PC-9 (cell line): ENCODE measurements at regions not wholly inside any gene's neighbourhood (a gene's known extent, or its start where the extent isn't known, plus 50 kb on each side); places are given as distances from the start of the nearest gene placed in this dataset.
A peak's percentile ranks its signal among the peaks of the same experiment; 100 is the strongest.

Source experiments
- BruUV-seq: library from RNA; stranded (reverse); fragments of 400-500 nt; replicated peaks from 2 replicates; lab custom pipeline; 2021; lab: Mats Ljungman, UMichigan
- CTCF ChIA-PET: fragments of 300-600 bp; sonication (Branson Sonifier 250); formaldehyde crosslinking; loops from one replicate; lab custom pipeline; 2022; ENCODE audit warnings: antibody characterized with exemption; lab: Charles Lee
- POLR2A ChIA-PET: fragments of 300-600 bp; sonication (Branson Sonifier 250); formaldehyde crosslinking; loops from one replicate; lab custom pipeline; 2022; ENCODE audit warnings: antibody characterized with exemption; ENCODE audit not compliant: unreplicated experiment; lab: Charles Lee
- DNase-seq, 2 experiments: peaks; one replicate each; pipeline versions ENCODE4 v3.0.0 to v3.0.0-alpha.2; 2015 to 2022; ENCODE audit warnings: mixed read lengths in 1 of 2
- H2AFZ ChIP-seq: fragments of 200-600 bp; sonication (generic); 2 replicates; pipeline ENCODE4 v1.8.1; 2017; ENCODE audit warnings: antibody characterized with exemption
- H3F3A ChIP-seq: fragments of 200-600 bp; sonication (generic); 2 replicates; pipeline ENCODE4 v1.8.1; 2017; ENCODE audit warnings: antibody characterized with exemption, mild to moderate bottlenecking, low read depth; ENCODE audit not compliant: insufficient read depth
- H3K27ac ChIP-seq: fragments of 200-600 bp; sonication (generic); 2 replicates; pipeline ENCODE4 v1.6.1; 2016; ENCODE audit warnings: mixed run types
- H3K27me3 ChIP-seq: fragments of 200-600 bp; sonication (generic); 2 replicates; pipeline ENCODE4 v1.6.1; 2016; ENCODE audit warnings: low read depth, mixed run types; ENCODE audit not compliant: insufficient read depth
- H3K36me3 ChIP-seq: fragments of 200-600 bp; sonication (generic); 2 replicates; pipeline ENCODE4 v1.6.1; 2016; ENCODE audit warnings: low read depth, mixed run types
- H3K4me1 ChIP-seq: fragments of 200-600 bp; sonication (generic); replicated peaks from 2 replicates; pipeline ENCODE4 v1.6.1; 2016; ENCODE audit warnings: mixed run types; ENCODE audit not compliant: insufficient read depth
- H3K4me2 ChIP-seq: fragments of 200-600 bp; sonication (generic); 2 replicates; pipeline ENCODE4 v1.6.1; 2017; ENCODE audit warnings: mixed run types
- H3K4me3 ChIP-seq: fragments of 200-600 bp; sonication (generic); 2 replicates; pipeline ENCODE4 v1.6.1; 2016; ENCODE audit warnings: mixed run types
- H3K79me2 ChIP-seq: fragments of 200-600 bp; sonication (generic); 2 replicates; pipeline ENCODE4 v1.6.1; 2017; ENCODE audit warnings: low read depth, mixed run types
- H3K9me2 ChIP-seq: fragments of 200-600 bp; sonication (generic); 2 replicates; pipeline ENCODE4 v1.8.1; 2017; ENCODE audit warnings: mild to moderate bottlenecking; ENCODE audit not compliant: insufficient read depth
- H3K9me3 ChIP-seq: fragments of 200-600 bp; sonication (generic); 2 replicates; pipeline ENCODE4 v1.8.1; 2016; ENCODE audit warnings: low read depth; ENCODE audit not compliant: insufficient read depth
- H4K20me1 ChIP-seq: fragments of 200-600 bp; sonication (generic); 2 replicates; pipeline ENCODE4 v1.8.1; 2017; ENCODE audit not compliant: insufficient read depth
- EZH2 ChIP-seq: fragments of 200-600 bp; sonication (generic); IDR thresholded peaks from 2 replicates; pipeline ENCODE4 v1.8.0; 2017; ENCODE audit warnings: antibody characterized with exemption, low read depth
- intact Hi-C: fragments of 100-400 bp; cut with micrococcal nuclease; formaldehyde crosslinking; loops from one replicate; pipeline ENCODE4 v1.10.0; 2022; ENCODE audit not compliant: unreplicated experiment
- TF ChIP-seq, protein P1 (sequence below): fragments of 200-600 bp; sonication (generic); conservative IDR thresholded peaks from 2 replicates; pipeline ENCODE4 v1.6.1; 2017; ENCODE audit warnings: mixed run types, antibody characterized with exemption, mild to moderate bottlenecking, moderate library complexity

DNA sequence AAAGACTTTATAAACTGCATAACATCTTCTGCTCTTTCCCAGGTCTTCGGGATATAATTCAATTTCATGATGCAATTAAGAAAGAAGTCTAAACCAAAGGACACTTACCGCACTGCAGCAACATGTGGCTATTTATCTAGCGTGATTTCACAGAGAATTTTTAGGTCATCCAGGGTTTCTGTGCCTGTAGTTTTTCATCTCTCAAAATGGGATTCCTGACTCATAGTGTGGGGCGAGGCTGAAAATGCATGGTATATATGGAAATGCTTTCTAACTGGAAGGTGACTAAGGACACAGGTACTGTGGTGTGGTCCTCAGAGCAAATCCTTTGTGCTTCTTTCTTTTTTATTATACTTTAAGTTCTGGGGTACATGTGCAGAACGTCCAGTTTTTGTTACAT, 557.7 kb upstream of the KLF4 start:
- TF ChIP-seq, protein P1, sequence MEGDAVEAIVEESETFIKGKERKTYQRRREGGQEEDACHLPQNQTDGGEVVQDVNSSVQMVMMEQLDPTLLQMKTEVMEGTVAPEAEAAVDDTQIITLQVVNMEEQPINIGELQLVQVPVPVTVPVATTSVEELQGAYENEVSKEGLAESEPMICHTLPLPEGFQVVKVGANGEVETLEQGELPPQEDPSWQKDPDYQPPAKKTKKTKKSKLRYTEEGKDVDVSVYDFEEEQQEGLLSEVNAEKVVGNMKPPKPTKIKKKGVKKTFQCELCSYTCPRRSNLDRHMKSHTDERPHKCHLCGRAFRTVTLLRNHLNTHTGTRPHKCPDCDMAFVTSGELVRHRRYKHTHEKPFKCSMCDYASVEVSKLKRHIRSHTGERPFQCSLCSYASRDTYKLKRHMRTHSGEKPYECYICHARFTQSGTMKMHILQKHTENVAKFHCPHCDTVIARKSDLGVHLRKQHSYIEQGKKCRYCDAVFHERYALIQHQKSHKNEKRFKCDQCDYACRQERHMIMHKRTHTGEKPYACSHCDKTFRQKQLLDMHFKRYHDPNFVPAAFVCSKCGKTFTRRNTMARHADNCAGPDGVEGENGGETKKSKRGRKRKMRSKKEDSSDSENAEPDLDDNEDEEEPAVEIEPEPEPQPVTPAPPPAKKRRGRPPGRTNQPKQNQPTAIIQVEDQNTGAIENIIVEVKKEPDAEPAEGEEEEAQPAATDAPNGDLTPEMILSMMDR = no peak
- TF ChIP-seq EZH2 = no peak
- DNase-seq = peak in 1 of 2 experiments; percentile 38
- Histone ChIP-seq H2AFZ (no peak overlapping the region), H3K4me2 (no peak overlapping the region), H3K27me3 (no peaks in the 10 kb centered on the region), H3K4me1 (peaks cover 29% of the 10 kb centered on the region), H3K9me2 (no peaks in the 10 kb centered on the region), H3K9me3 (peaks cover 16% of the 10 kb centered on the region), H3K4me3 (no peak overlapping the region), H4K20me1 (no peaks in the 10 kb centered on the region), H3K79me2 (no peaks in the 10 kb centered on the region), H3K36me3 (no peaks in the 10 kb centered on the region), H3F3A (peaks cover 23% of the 10 kb centered on the region), H3K27ac (no peak overlapping the region)
- ChIA-PET POLR2A (no interaction called here), CTCF (no interaction called here)
- intact Hi-C loops = loop anchor here (5.0 kb wide), 1 partner anchor 290 kb away; no protein-coding TSS in a partner anchor
- BruUV-seq = no TSS peak

DNA sequence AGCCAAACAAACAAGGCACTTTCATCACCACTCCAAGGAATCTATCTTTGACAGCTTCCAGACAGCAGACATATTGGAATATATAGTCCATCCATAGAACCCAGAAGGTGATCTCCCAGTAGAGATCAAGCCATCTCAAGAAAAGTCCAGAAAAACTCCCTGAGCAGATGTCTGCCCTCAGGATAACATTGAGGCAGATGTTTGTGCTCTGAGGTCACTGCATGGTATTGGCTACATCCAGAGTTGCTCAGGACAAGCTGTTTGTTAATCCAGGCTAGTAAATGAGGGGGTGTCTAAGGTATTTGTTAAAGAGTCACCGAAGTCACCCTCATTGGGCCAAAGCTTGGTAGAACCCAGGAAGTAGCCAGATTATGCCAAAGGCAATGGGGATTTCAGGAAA, 556.3 kb upstream of the KLF4 start:
- H3K27me3 ChIP-seq = no peaks in the 10 kb centered on the region
- H2AFZ ChIP-seq = no peak overlapping the region
- ChIA-PET POLR2A (no interaction called here), CTCF (no interaction called here)
- peaks cover 41% of the 10 kb centered on the region for H3K4me1 ChIP-seq
- no peaks in the 10 kb centered on the region for H4K20me1 ChIP-seq
- no peak for TF ChIP-seq EZH2
- TF ChIP-seq, protein P1 = no peak
- no peak for DNase-seq
- no peaks in the 10 kb centered on the region for H3K79me2 ChIP-seq
- H3K27ac ChIP-seq = no peak overlapping the region
- H3K9me2 ChIP-seq = no peaks in the 10 kb centered on the region
- BruUV-seq = no TSS peak
- no peak overlapping the region for H3K4me3 ChIP-seq
- no peak overlapping the region for H3K4me2 ChIP-seq
- no peaks in the 10 kb centered on the region for H3K36me3 ChIP-seq
- peaks cover 33% of the 10 kb centered on the region for H3F3A ChIP-seq
- intact Hi-C loops = loop anchor here (5.0 kb wide), 1 partner anchor 289 kb away; no protein-coding TSS in a partner anchor
- peaks cover 18% of the 10 kb centered on the region for H3K9me3 ChIP-seq

DNA sequence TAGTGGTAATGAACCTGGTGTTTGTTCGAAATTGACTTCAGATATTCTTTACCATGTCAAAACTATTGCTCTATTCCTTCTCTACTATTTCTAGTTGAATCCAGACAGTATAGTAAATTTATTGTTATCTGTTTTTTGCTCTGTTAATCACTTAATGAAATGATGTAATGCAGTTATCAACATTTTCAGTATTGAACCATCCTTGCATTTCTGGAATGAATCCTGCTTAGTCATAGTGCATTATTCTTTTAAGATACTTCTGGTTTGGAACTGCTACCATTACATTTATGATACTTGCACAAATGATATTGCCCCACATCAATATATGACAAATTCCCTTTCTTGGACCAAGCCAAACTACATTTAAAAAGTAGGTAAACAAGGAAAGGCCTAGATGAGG, 554.0 kb upstream of the KLF4 start:
- H3K79me2 ChIP-seq = no peaks in the 10 kb centered on the region
- ChIA-PET CTCF (no interaction called here), POLR2A (no interaction called here)
- H3F3A ChIP-seq = peaks cover 29% of the 10 kb centered on the region
- H3K9me3 ChIP-seq = peaks cover 18% of the 10 kb centered on the region
- H3K9me2 ChIP-seq = no peaks in the 10 kb centered on the region
- H3K27ac ChIP-seq = no peak overlapping the region
- no peak overlapping the region for H2AFZ ChIP-seq
- H3K4me2 ChIP-seq = no peak overlapping the region
- H3K4me1 ChIP-seq = peaks cover 41% of the 10 kb centered on the region
- DNase-seq = no peak
- intact Hi-C loops = no loop called here
- no peaks in the 10 kb centered on the region for H3K27me3 ChIP-seq
- no TSS peak for BruUV-seq
- no peaks in the 10 kb centered on the region for H4K20me1 ChIP-seq
- no peaks in the 10 kb centered on the region for H3K36me3 ChIP-seq
- TF ChIP-seq, protein P1 = no peak
- TF ChIP-seq EZH2 = no peak
- no peak overlapping the region for H3K4me3 ChIP-seq
